ENCODE measurements at regions not wholly inside any gene's neighbourhood (a gene's known extent, or its start where the extent isn't known, plus 50 kb on each side); places are given as distances from the start of the nearest gene placed in this dataset.

- peaks cover 10% of the 10 kb centered on the region; the same call in 1 of the 2 replicates for H3K4me1 ChIP-seq (ENCODE audit: insufficient read depth, low read length)
- POLR2A ChIA-PET = no interaction called here
- peaks cover 5 to 14% of the 10 kb centered on the region in 2 experiments; a peak in 3 of 5 replicates for H3K27me3 ChIP-seq (ENCODE audit: control insufficient read depth in 1 of 2, insufficient read depth in 2 of 2, low read length in 2 of 2)
- H2AFZ ChIP-seq (ENCODE audit: low read length) = no peak overlapping the region
- no peaks in the 10 kb centered on the region for H4K20me1 ChIP-seq (ENCODE audit: insufficient read depth, low read length)
- no peak overlapping the region for H3K9ac ChIP-seq (ENCODE audit: insufficient read depth, low read depth, low read length)
- 25% methylated on average over 8 of the region's 8 CpGs for whole genome bisulfite sequencing (ENCODE audit: low lambda C conversion rate)
- no peaks in the 10 kb centered on the region for H3K9me3 ChIP-seq (ENCODE audit: low read length)
- no peak overlapping the region for H3K4me3 ChIP-seq (replicated peaks in 1 of 3; ENCODE audit: insufficient read depth in 1 of 3, low read depth in 2 of 3, low read length in 3 of 3)
- H3K36me3 ChIP-seq (replicated peaks in 1 of 2; ENCODE audit: control insufficient read depth in 1 of 2, insufficient read depth in 2 of 2, low read length in 2 of 2) = no peaks in the 10 kb centered on the region
- H3K27ac ChIP-seq (ENCODE audit: extremely low read length, insufficient read depth, low read length) = no peak overlapping the region
- CTCF ChIA-PET (ENCODE audit: low intra/inter-chr PET ratio, low total read pairs) = interaction anchor here (0.6 to 3.7 kb wide), 3 partner anchors 69 to 1236 kb away, joined by 4 to 27 read pairs (median 20); no protein-coding TSS in a partner anchor
- in situ Hi-C loops (cut with HindIII; ENCODE audit: extremely low pct_ligation_motif_present, low pct_unique_long_range_greater_than_20kb) = loop anchor here (5.0 to 10.0 kb wide), 3 partner anchors 71 to 1236 kb away; no protein-coding TSS in a partner anchor
- no TSS peak for BruUV-seq (replicated peaks)
- no peak for ATAC-seq
- intact Hi-C loops (cut with micrococcal nuclease; ENCODE audit: unreplicated experiment) = no loop called here
- no peak for DNase-seq (ENCODE audit: low spot score)
- H3K4me2 ChIP-seq (ENCODE audit: low read depth, low read length) = no peak overlapping the region
- no peaks in the 10 kb centered on the region for H3K79me2 ChIP-seq (ENCODE audit: insufficient read depth, low read length)
- no peak for FAIRE-seq
- TF ChIP-seq ATF2 (CRISPR knock-in tag; IDR thresholded peaks at IDR 0.05) = no peak
- no peak for TF ChIP-seq ELF1 (CRISPR knock-in tag; IDR thresholded peaks at IDR 0.05)
- TF ChIP-seq PBX2 (CRISPR knock-in tag; IDR thresholded peaks at IDR 0.05) = no peak
- TF ChIP-seq HOXA7 (CRISPR knock-in tag; IDR thresholded peaks at IDR 0.05) = no peak
- TF ChIP-seq ZFYVE20 (CRISPR knock-in tag; IDR thresholded peaks at IDR 0.05; ENCODE audit: borderline replicate concordance, low read depth) = no peak
- TF ChIP-seq CEBPG (CRISPR knock-in tag; IDR thresholded peaks at IDR 0.05) = no peak
- no peak for TF ChIP-seq THAP9 (CRISPR knock-in tag; IDR thresholded peaks at IDR 0.05; ENCODE audit: borderline replicate concordance)
- no peak for TF ChIP-seq KDM5A (IDR thresholded peaks at IDR 0.05; ENCODE audit: borderline replicate concordance, low read length)
- TF ChIP-seq ZNF282 (IDR thresholded peaks at IDR 0.05; ENCODE audit: partially characterized antibody) = no peak
- no peak for TF ChIP-seq ELF4 (CRISPR knock-in tag; IDR thresholded peaks at IDR 0.05; ENCODE audit: borderline replicate concordance)
- no peak for TF ChIP-seq ZNF512B (CRISPR knock-in tag; IDR thresholded peaks at IDR 0.05; ENCODE audit: borderline replicate concordance)
- TF ChIP-seq ZNF547 (CRISPR knock-in tag; IDR thresholded peaks at IDR 0.05) = no peak
- no peak for TF ChIP-seq POLR2AphosphoS2 (IDR thresholded peaks at IDR 0.05; ENCODE audit: low read depth, low read length)
- TF ChIP-seq ZNF772 (CRISPR knock-in tag; IDR thresholded peaks at IDR 0.05) = no peak
- no peak for TF ChIP-seq ZFP91 (CRISPR knock-in tag; IDR thresholded peaks at IDR 0.05; ENCODE audit: borderline replicate concordance)
Measured at GRCh38 chr20:52311209-52311794, 119.7 kb upstream of the ZFP64 start.
